H9 (cell line): ENCODE measurements at regions not wholly inside any gene's neighbourhood (a gene's known extent, or its start where the extent isn't known, plus 50 kb on each side); places are given as distances from the start of the nearest gene placed in this dataset.

Experiments used
- DNase-seq: peaks from one replicate; pipeline ENCODE4 v3.0.0-alpha.2; 2017
- H2AFZ ChIP-seq: one replicate; pipeline ENCODE4 v1.6.1; 2013; ENCODE audit warnings: mild to moderate bottlenecking, low read length, control low read depth, moderate library complexity
- H2AK5ac ChIP-seq: 2 replicates; pipeline ENCODE4 v1.6.1; 2013; ENCODE audit warnings: low read length, control low read depth, mixed read lengths; ENCODE audit not compliant: insufficient read length
- H2BK120ac ChIP-seq: one replicate; pipeline ENCODE4 v1.6.1; 2013; ENCODE audit warnings: low read depth, mild to moderate bottlenecking, low read length, control low read depth, inconsistent platforms; ENCODE audit not compliant: poor library complexity, severe bottlenecking
- H2BK12ac ChIP-seq: 2 replicates; pipeline ENCODE4 v1.6.1; 2013; ENCODE audit warnings: low read length, control low read depth, mixed read lengths, low read depth; ENCODE audit not compliant: insufficient read length
- H2BK15ac ChIP-seq: 2 replicates; pipeline ENCODE4 v1.6.1; 2013; ENCODE audit warnings: low read depth, low read length, control low read depth
- H2BK20ac ChIP-seq: one replicate; pipeline ENCODE4 v1.6.1; 2013; ENCODE audit warnings: low read depth, mild to moderate bottlenecking, low read length, control low read depth, inconsistent platforms; ENCODE audit not compliant: poor library complexity, severe bottlenecking
- H2BK5ac ChIP-seq: 2 replicates; pipeline ENCODE4 v1.6.1; 2013; ENCODE audit warnings: low read length, control low read depth, mixed read lengths; ENCODE audit not compliant: insufficient read length
- H3K14ac ChIP-seq: 2 replicates; pipeline ENCODE4 v1.6.1; 2013; ENCODE audit warnings: low read length, control low read depth; ENCODE audit not compliant: insufficient read depth
- H3K18ac ChIP-seq: 2 replicates; pipeline ENCODE4 v1.6.1; 2013; ENCODE audit warnings: low read depth, mild to moderate bottlenecking, mixed read lengths, low read length, control low read depth; ENCODE audit not compliant: insufficient read length
- H3K23ac ChIP-seq: 2 replicates; pipeline ENCODE4 v1.6.1; 2013; ENCODE audit warnings: low read length, control low read depth, mixed read lengths, low read depth; ENCODE audit not compliant: insufficient read length
- H3K23me2 ChIP-seq: 2 replicates; pipeline ENCODE4 v1.6.1; 2013; ENCODE audit warnings: low read depth, mild to moderate bottlenecking, mixed read lengths, low read length, control low read depth; ENCODE audit not compliant: insufficient read length, poor library complexity, severe bottlenecking
- H3K27ac ChIP-seq: 2 replicates; pipeline ENCODE4 v1.5.1; 2013; ENCODE audit warnings: low read length, control low read depth, mixed read lengths, low read depth; ENCODE audit not compliant: insufficient read length
- H3K27me3 ChIP-seq: 2 replicates; pipeline ENCODE4 v1.6.1; 2013; ENCODE audit warnings: low read length, control low read depth, inconsistent platforms; ENCODE audit not compliant: insufficient read depth
- H3K4ac ChIP-seq: 2 replicates; pipeline ENCODE4 v1.6.1; 2013; ENCODE audit warnings: low read depth, mild to moderate bottlenecking, control low read depth, inconsistent platforms, low read length, moderate library complexity
- H3K4me1 ChIP-seq: 2 replicates; pipeline ENCODE4 v1.6.1; 2013; ENCODE audit warnings: low read length, control low read depth, inconsistent platforms; ENCODE audit not compliant: insufficient read depth
- H3K4me2 ChIP-seq: 2 replicates; pipeline ENCODE4 v1.6.1; 2013; ENCODE audit warnings: low read length, control low read depth, mixed read lengths; ENCODE audit not compliant: insufficient read length, insufficient read depth
- H3K56ac ChIP-seq: 2 replicates; pipeline ENCODE4 v1.6.1; 2013; ENCODE audit warnings: low read depth, mild to moderate bottlenecking, mixed read lengths, low read length, control low read depth; ENCODE audit not compliant: insufficient read length
- H3K79me1 ChIP-seq: 2 replicates; pipeline ENCODE4 v1.6.1; 2013; ENCODE audit warnings: low read depth, mild to moderate bottlenecking, moderate library complexity, low read length, control low read depth, inconsistent platforms; ENCODE audit not compliant: insufficient read depth, poor library complexity, severe bottlenecking
- H3K79me2 ChIP-seq: 2 replicates; pipeline ENCODE4 v1.6.1; 2013; ENCODE audit warnings: low read length, control low read depth, inconsistent platforms; ENCODE audit not compliant: insufficient read depth
- H3K9ac ChIP-seq: 2 replicates; pipeline ENCODE4 v1.6.1; 2013; ENCODE audit warnings: low read length, control low read depth, mixed read lengths; ENCODE audit not compliant: insufficient read length; ENCODE audit errors: extremely low read depth
- H3K9me3 ChIP-seq: one replicate; pipeline ENCODE4 v1.6.1; 2013; ENCODE audit warnings: low read depth, low read length, inconsistent platforms; ENCODE audit not compliant: control insufficient read depth
- H3T11ph ChIP-seq: one replicate; pipeline ENCODE4 v1.6.1; 2013; ENCODE audit warnings: mild to moderate bottlenecking, low read length, control low read depth, inconsistent platforms
- H4K20me1 ChIP-seq: one replicate; pipeline ENCODE4 v1.6.1; 2013; ENCODE audit not compliant: control insufficient read depth, insufficient read length, insufficient read depth
- H4K5ac ChIP-seq: 2 replicates; pipeline ENCODE4 v1.6.1; 2013; ENCODE audit warnings: low read depth, mild to moderate bottlenecking, mixed read lengths, low read length, control low read depth; ENCODE audit not compliant: insufficient read length
- H4K8ac ChIP-seq: replicated peaks from 2 replicates; pipeline ENCODE4 v1.6.1; 2013; ENCODE audit warnings: low read length, control low read depth, mixed read lengths, low read depth; ENCODE audit not compliant: insufficient read length
- H4K91ac ChIP-seq: 2 replicates; pipeline ENCODE4 v1.6.1; 2013; ENCODE audit warnings: low read depth, mild to moderate bottlenecking, moderate library complexity, mixed read lengths, low read length, control low read depth; ENCODE audit not compliant: insufficient read length
- H3K27ac Mint-ChIP-seq, 3 experiments: 2 replicates in 2 of 3; 3 replicates in 1 of 3; pipeline ENCODE4 v1.8.0; 2020 to 2021; ENCODE audit warnings: mixed read lengths in 3 of 3, mild to moderate bottlenecking in 1 of 3, moderate library complexity in 1 of 3
- H3K27me3 Mint-ChIP-seq: 2 replicates; pipeline ENCODE4 v1.8.0; 2021; ENCODE audit warnings: low read depth, mild to moderate bottlenecking, moderate library complexity, mixed read lengths
- H3K36me3 Mint-ChIP-seq, 3 experiments: 2 replicates in 2 of 3; 3 replicates in 1 of 3; pipeline ENCODE4 v1.8.0; 2020 to 2021; ENCODE audit warnings: low read depth in 3 of 3, mixed read lengths in 3 of 3; ENCODE audit not compliant: insufficient read depth in 1 of 3
- H3K4me1 Mint-ChIP-seq, 2 experiments: 2 replicates each; pipeline ENCODE4 v1.8.0; 2020; ENCODE audit warnings: mixed read lengths in 2 of 2
- H3K4me3 Mint-ChIP-seq, 2 experiments: 2 replicates in 1 of 2; 3 replicates in 1 of 2; pipeline ENCODE4 v1.8.0; 2020 to 2021; ENCODE audit warnings: mild to moderate bottlenecking in 2 of 2, mixed read lengths in 2 of 2, moderate library complexity in 1 of 2
- H3K9me3 Mint-ChIP-seq, 2 experiments: 2 replicates in 1 of 2; 3 replicates in 1 of 2; pipeline ENCODE4 v1.8.0; 2020; ENCODE audit warnings: mild to moderate bottlenecking in 2 of 2, mixed read lengths in 2 of 2, moderate library complexity in 1 of 2
- WGBS: extraction: QIAGEN DNeasy Blood & Tissue Kit; methylation state at CpG from one replicate; pipeline ENCODE4 v1.1.7; 2013; ENCODE audit warnings: missing lambda C conversion rate, low lambda C conversion rate, mixed read lengths; ENCODE audit not compliant: insufficient read length; ENCODE audit errors: extremely low coverage; 5-methylcytosine and 5-hydroxymethylcytosine counted together
- TF ChIP-seq, protein P1 (sequence below): fragments of 200-600 bp; sonication (generic); conservative IDR thresholded peaks from 3 replicates; pipeline ENCODE4 v1.8.0; 2021; ENCODE audit warnings: antibody characterized with exemption, mild to moderate bottlenecking

DNA sequence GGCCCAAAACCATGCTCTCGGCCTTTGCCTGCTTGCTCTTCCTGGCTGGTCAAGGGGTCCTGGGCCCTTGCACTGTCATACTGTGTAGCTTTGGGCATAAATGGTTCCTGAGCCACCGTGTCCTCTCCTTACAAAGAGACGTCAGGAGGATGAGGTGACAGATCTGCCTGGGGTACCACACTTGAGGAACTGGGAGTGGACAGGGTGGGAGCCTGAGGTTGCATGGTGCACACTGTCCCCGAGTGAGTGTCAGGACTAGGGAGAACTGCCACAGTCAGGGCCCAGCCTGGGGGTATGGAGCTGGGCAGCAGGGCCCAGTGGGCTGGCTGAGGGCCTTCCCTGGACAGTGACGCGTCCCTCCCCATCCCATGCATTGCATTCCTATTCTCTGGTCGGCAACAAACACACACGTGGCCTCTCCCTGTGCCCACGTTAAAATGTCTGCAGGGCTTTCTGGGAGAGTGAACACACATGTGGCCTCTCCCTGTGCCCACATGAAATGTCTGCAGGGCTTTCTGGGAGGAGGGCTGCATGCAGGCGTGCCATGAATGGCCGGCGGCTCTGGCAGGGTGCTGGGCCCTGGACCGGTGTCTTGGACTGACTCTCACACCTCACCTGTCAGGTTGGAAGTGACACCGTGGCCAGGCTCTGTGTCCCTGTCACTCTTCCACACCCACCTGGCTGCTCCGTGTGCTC is 122.1 kb upstream of the COL5A1 start:
- Mint-ChIP-seq H3K4me3 (no peak overlapping the region; a peak in 1 of 5 replicates), H3K9me3 (peaks cover 4 to 5% of the 10 kb centered on the region in 2 experiments; a peak in 4 of 5 replicates), H3K36me3 (0 out of 7 replicates have a peak, but pooled peaks cover 0 to 6% (median 2%) of the 10 kb centered on the region in 3 experiments), H3K27me3 (peaks cover 4% of the 10 kb centered on the region; the same call in 1 of the 2 replicates), H3K4me1 (peaks cover 4 to 10% of the 10 kb centered on the region in 2 experiments), H3K27ac (no peak overlapping the region; a peak in 1 of 7 replicates)
- no peak overlapping the region for H2AFZ ChIP-seq
- H3K27me3 ChIP-seq: no peaks in the 10 kb centered on the region
- no peaks in the 10 kb centered on the region for H3K79me1 ChIP-seq
- H3K4me2 ChIP-seq: no peak overlapping the region
- H2BK12ac ChIP-seq: no peak overlapping the region
- no peak overlapping the region for H4K91ac ChIP-seq
- no peaks in the 10 kb centered on the region for H3K23me2 ChIP-seq
- H2BK120ac ChIP-seq: no peak overlapping the region
- no peak overlapping the region for H3K9ac ChIP-seq
- no peaks in the 10 kb centered on the region for H3K79me2 ChIP-seq
- no peak overlapping the region for H3K18ac ChIP-seq
- H3K27ac ChIP-seq: no peak overlapping the region
- no peak overlapping the region for H3K4ac ChIP-seq
- no peak overlapping the region for H2AK5ac ChIP-seq
- H4K20me1 ChIP-seq: no peaks in the 10 kb centered on the region
- no peak overlapping the region for H2BK15ac ChIP-seq
- no peaks in the 10 kb centered on the region for H3K9me3 ChIP-seq
- H2BK20ac ChIP-seq: no peak overlapping the region
- no CpG with 5 or more reads among the region's 15 CpGs for WGBS
- TF ChIP-seq, protein P1, sequence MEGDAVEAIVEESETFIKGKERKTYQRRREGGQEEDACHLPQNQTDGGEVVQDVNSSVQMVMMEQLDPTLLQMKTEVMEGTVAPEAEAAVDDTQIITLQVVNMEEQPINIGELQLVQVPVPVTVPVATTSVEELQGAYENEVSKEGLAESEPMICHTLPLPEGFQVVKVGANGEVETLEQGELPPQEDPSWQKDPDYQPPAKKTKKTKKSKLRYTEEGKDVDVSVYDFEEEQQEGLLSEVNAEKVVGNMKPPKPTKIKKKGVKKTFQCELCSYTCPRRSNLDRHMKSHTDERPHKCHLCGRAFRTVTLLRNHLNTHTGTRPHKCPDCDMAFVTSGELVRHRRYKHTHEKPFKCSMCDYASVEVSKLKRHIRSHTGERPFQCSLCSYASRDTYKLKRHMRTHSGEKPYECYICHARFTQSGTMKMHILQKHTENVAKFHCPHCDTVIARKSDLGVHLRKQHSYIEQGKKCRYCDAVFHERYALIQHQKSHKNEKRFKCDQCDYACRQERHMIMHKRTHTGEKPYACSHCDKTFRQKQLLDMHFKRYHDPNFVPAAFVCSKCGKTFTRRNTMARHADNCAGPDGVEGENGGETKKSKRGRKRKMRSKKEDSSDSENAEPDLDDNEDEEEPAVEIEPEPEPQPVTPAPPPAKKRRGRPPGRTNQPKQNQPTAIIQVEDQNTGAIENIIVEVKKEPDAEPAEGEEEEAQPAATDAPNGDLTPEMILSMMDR: no peak
- no peak overlapping the region for H4K5ac ChIP-seq
- no peak overlapping the region for H3T11ph ChIP-seq
- H3K14ac ChIP-seq: no peak overlapping the region
- no peaks in the 10 kb centered on the region for H3K4me1 ChIP-seq
- H4K8ac ChIP-seq: no peak overlapping the region
- no peak overlapping the region for H3K56ac ChIP-seq
- DNase-seq: no peak
- H2BK5ac ChIP-seq: no peak overlapping the region
- H3K23ac ChIP-seq: no peak overlapping the region
